SK-N-DZ (cell line): ENCODE measurements at regions not wholly inside any gene's neighbourhood (a gene's known extent, or its start where the extent isn't known, plus 50 kb on each side); places are given as distances from the start of the nearest gene placed in this dataset.
"Not testable (repeated sequence)": the region's sequence is repeated elsewhere in the genome, so short reads cannot be mapped to it uniquely, and the experiment has no call there.

Experiments
- DNase-seq: peaks from one replicate; pipeline ENCODE4 v3.0.0-alpha.2; 2015; ENCODE audit warnings: low spot score

- no peak for DNase-seq
Observed at GRCh38 chr3:94331831-94332230, 269.0 kb downstream of the NSUN3 start.

- peak; percentile 9 for DNase-seq
Observed at GRCh38 chr3:94336046-94336753, 273.3 kb downstream of the NSUN3 start.

DNA sequence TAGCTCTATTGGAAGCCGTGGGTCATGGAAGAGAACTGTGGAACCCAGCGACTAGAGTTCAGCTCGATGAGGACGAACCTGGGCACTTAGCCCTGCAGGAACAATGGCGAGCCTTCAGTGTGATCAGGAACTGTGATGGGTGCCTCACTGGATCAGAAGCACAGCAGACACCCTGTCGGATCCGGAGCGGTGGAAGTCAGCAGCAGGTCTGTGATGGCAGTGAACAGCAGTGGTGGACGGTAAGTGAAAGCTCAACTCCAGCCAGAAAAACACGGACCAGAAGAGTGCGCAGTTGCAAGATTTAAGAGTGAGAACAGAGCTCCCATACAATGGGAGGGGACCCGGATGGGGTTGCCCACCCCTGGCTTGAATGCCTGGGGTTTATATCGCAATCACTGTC, 282.2 kb downstream of the NSUN3 start:
- no peak for DNase-seq

DNA sequence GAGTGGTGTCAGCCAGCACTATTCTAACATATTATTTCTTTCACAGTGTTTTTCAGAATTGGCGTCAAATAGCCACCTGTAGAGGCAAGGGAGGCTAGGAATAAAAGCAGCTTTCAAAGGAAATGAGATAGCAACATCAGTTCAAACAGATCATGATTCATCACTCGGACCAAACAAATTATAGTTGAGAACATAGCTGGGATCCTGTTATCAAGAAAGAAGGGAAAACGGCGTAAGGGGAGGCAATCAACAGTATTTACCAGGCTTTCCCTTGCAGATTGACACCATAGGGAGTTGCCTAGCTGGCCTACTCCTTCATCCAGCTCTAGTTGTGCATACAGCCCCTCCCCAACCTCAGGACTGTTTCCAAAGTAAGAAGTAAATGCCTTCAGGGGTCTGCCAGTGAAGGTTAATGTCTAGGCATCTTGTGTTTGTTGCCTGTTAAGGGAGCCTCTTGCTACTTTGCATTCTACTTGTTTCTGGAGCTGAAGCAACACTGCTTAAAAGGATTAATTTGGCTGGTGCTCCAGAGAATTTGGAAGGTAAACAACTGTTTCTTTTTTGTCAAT, 286.5 kb downstream of the NSUN3 start:
- DNase-seq: no peak

DNA sequence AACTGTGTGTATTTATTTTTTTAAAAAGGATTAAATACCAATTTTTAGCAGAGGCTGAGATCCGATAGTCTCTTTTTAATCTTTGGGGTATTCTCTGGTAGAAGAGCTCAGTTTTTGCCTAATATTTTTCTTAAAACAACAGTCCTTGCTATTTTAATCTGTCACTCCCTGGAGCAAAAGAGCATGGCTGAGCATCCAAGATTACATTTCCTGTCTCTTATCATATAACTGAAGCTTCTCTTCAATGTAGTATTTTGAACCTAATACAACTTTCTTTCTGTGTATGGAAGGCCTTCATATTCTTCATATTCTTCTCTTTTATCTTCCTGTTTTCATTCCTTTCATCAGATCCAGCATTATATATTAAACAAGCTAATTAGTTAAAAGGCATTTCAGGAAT, 293.7 kb downstream of the NSUN3 start:
- DNase-seq: no peak

GRCh38 chr3:94359996-94360395, 297.1 kb downstream of the NSUN3 start:
- DNase-seq: no peak

GRCh38 chr3:94360987-94361386, 298.1 kb downstream of the NSUN3 start:
- DNase-seq: no peak

DNA sequence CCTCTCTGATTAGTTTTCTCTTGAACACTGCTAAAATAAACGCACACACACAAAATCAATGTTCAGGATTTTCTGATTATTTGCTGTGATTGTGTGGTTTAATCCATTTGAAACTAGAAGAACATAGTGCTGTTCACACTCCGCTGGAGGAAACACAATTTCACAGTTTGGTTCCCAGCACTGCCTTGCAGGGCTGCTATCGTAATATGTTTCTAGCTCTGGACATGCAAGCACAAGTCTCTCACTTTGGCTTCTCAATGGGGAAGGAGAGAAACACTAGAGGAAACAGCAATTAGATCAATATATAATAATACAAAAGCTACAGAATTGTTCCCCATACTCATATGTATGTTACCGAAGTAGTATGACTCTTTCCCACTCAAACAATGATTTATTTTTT, 299.5 kb downstream of the NSUN3 start:
- no peak for DNase-seq

GRCh38 chr3:94365006-94365405, 302.1 kb downstream of the NSUN3 start:
- DNase-seq: no peak

DNA sequence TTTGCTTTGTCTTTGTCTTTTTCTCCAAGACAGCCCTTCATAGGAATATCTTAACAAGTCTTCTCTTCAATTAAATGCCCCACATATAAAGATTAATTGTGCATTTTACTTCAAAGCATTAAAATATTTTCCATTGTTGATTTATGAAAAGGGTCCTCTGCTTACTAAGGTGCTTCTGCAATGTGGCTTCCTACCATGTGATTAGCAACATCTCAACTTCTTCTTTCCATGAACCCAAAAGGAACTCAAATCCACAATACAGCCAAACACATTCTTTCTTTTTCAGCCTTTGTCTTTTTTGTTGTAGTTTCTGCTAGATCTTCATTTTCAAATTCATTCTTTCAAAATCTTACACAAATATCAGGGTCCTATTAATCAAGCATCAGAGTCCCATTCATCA, 309.2 kb downstream of the NSUN3 start:
- no peak for DNase-seq

- no peak for DNase-seq
Observed at GRCh38 chr3:94373456-94373855, 310.6 kb downstream of the NSUN3 start.

DNA sequence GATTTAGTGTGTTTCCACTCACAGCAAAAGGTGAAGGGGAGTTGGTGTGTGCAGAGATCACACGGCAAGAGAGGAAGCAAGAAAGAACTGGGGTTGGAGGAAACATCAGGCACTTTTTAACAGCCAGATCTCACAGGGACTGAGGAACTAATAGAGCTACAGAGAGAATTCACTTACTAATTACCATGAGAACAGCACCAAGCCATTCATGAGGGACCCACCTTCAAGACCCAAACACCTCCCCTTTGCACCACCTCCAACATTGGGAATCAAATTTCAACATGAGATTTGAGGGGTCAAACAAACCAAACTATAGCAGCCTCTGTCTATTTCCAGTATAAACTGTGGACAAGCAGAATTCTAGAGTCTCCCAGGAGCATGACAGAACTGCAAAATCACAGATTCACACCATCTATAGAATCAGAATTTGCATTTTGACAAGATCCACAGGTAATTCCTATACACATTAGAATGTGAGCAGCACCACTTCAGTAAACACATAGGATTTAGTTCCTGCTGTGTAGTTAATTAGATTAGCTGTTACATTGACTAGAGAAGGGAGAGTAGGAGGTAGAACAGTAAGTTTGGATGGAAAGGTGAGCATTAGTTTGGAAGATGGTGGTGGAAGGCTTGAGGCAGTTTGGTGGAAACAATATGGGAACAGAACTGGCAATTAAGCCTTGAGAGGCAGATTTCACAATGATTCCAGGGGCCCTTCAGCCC, 311.7 kb downstream of the NSUN3 start:
- no peak for DNase-seq

DNA sequence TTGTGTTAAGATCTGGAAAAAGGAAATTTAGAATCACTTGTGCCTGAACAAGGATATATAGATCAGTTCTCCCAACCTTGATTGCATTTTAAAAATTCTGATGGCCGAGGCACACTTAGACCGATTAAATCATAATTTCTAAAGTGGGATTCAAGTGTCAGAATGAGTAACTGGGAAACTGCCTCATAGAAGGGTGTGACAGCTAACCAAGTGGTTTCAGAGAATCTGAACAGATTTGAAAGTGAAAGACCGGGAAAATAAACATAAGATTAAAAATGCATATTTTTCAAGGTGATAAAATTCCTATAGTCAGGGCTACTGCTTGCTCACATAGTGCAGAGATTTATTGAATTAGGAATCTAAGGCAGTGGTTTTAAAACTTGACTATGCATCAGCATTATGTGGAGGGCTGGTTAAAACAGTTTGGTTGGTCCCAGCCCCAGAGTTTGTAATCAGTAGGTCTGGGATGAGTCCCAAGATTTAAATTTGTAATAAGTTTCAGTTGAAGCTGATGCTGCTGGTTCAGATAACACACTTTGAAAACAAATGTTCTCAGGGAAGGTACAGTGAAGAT, 314.3 kb downstream of the NSUN3 start:
- not testable (repeated sequence) for DNase-seq

- not testable (repeated sequence) for DNase-seq
Observed at GRCh38 chr3:94377863-94378262, 315.0 kb downstream of the NSUN3 start.

- DNase-seq: no peak
Observed at GRCh38 chr3:94378322-94378721, 315.5 kb downstream of the NSUN3 start.

GRCh38 chr3:94379264-94379663, 316.4 kb downstream of the NSUN3 start:
- no peak for DNase-seq

GRCh38 chr3:94394885-94395284, 332.0 kb downstream of the NSUN3 start:
- DNase-seq: no peak

GRCh38 chr3:94395851-94396250, 333.0 kb downstream of the NSUN3 start:
- DNase-seq: no peak

GRCh38 chr3:94398036-94398435, 335.2 kb downstream of the NSUN3 start:
- DNase-seq: no peak

- no peak for DNase-seq
Observed at GRCh38 chr3:94401466-94401865, 338.6 kb downstream of the NSUN3 start.

- DNase-seq: no peak
Observed at GRCh38 chr3:94402126-94402525, 339.3 kb downstream of the NSUN3 start.

DNA sequence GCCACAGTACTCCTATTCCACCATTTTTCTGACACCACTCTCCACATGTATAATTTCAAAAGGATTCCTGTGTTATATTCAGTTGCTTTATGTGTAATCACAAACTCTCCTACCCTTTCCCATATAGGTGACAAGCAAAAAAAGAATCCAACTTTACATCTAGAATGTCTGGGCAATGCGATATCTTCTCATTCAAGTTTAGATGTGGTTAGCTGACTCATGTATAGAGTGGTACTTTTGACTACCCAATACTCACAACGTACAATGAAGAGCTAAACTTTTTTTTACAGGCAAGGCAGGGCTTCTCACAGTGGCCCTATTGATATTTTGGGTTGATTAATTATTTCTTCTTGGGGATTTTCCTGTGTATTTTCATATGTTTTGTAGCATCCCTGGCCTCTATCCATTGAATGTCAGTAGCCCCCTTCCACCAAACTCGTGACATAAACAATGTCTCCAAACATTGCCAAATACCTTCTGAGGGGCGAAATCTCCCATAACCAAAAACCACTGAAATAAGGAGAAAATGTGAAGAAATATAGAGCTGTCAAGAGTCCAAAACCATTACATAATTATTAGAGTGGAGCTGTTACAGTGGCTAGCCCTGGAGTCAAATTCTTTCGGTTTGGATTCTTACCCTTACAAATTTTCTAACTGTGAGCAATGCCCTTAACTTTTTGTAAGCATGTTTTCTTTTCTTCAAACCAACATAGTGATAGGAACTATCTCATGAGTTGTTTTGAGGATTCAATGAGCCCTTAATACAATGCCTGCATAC, 342.6 kb downstream of the NSUN3 start:
- DNase-seq: no peak
